Epithelial cell of proximal tubule (primary cell): ENCODE measurements at regions not wholly inside any gene's neighbourhood (a gene's known extent, or its start where the extent isn't known, plus 50 kb on each side); places are given as distances from the start of the nearest gene placed in this dataset.

Experiments
- DNase-seq: peaks from one replicate; pipeline ENCODE4 v3.0.0-alpha.2; 2011; ENCODE audit warnings: low read depth
- H3K4me3 ChIP-seq: 2 replicates; pipeline ENCODE4 v1.5.1; 2011; ENCODE audit warnings: low read depth, mild to moderate bottlenecking, low read length
- TF ChIP-seq, protein P1 (sequence below): conservative IDR thresholded peaks from 2 replicates; pipeline ENCODE4 v1.5.1; 2012; ENCODE audit warnings: low read depth, mild to moderate bottlenecking, low read length

GRCh38 chr5:165185716-165186115 is 1680.3 kb downstream of the MAT2B start:
- no peak overlapping the region for H3K4me3 ChIP-seq
- TF ChIP-seq, protein P1, sequence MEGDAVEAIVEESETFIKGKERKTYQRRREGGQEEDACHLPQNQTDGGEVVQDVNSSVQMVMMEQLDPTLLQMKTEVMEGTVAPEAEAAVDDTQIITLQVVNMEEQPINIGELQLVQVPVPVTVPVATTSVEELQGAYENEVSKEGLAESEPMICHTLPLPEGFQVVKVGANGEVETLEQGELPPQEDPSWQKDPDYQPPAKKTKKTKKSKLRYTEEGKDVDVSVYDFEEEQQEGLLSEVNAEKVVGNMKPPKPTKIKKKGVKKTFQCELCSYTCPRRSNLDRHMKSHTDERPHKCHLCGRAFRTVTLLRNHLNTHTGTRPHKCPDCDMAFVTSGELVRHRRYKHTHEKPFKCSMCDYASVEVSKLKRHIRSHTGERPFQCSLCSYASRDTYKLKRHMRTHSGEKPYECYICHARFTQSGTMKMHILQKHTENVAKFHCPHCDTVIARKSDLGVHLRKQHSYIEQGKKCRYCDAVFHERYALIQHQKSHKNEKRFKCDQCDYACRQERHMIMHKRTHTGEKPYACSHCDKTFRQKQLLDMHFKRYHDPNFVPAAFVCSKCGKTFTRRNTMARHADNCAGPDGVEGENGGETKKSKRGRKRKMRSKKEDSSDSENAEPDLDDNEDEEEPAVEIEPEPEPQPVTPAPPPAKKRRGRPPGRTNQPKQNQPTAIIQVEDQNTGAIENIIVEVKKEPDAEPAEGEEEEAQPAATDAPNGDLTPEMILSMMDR = no peak
- no peak for DNase-seq

DNA sequence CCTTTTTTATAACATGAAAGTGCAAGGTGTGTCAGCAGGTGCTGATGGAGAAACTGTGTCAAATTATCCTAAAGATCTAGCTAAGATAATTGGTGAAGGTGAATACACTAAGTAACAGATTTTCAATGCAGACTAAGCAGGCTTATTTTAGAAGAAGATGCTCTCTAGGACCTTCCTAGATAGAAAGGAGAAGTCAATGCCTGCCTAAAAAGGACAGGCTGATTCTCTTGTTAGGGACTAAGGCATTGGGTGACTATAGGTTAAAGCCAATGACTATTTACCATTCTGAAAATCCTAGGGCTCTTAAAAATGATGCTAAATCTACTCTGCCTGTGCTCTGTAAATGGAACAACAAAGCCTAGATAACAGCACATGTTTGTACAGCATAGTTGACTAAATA is 1682.4 kb downstream of the MAT2B start:
- TF ChIP-seq, protein P1 = no peak
- no peak for DNase-seq
- no peak overlapping the region for H3K4me3 ChIP-seq

- TF ChIP-seq, protein P1 = no peak
- H3K4me3 ChIP-seq = no peak overlapping the region
- no peak for DNase-seq
Observed at GRCh38 chr5:165188556-165189175, 1683.2 kb downstream of the MAT2B start.

DNA sequence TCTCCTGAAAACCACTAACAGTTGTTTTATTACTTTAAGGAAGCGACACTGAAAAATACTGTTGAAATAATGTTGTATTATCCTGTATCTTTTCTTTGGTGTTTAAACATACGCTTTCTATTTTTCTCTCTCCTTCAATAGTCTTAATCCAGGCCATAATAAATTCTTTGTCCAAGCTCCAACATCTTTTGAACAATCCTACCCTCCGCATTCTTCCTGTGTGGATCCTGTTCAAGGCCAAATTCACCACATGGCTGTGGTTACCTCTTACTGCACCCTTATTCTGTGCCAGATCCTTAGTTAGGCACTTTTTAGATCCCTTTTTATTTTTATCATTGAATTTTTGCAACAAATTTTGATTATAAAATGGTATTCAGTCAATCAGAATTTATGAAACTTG is 1691.5 kb downstream of the MAT2B start:
- TF ChIP-seq, protein P1 = no peak
- H3K4me3 ChIP-seq = no peak overlapping the region
- no peak for DNase-seq

GRCh38 chr5:165201369-165201768 is 1696.0 kb downstream of the MAT2B start:
- no peak overlapping the region for H3K4me3 ChIP-seq
- TF ChIP-seq, protein P1 = no peak
- no peak for DNase-seq

DNA sequence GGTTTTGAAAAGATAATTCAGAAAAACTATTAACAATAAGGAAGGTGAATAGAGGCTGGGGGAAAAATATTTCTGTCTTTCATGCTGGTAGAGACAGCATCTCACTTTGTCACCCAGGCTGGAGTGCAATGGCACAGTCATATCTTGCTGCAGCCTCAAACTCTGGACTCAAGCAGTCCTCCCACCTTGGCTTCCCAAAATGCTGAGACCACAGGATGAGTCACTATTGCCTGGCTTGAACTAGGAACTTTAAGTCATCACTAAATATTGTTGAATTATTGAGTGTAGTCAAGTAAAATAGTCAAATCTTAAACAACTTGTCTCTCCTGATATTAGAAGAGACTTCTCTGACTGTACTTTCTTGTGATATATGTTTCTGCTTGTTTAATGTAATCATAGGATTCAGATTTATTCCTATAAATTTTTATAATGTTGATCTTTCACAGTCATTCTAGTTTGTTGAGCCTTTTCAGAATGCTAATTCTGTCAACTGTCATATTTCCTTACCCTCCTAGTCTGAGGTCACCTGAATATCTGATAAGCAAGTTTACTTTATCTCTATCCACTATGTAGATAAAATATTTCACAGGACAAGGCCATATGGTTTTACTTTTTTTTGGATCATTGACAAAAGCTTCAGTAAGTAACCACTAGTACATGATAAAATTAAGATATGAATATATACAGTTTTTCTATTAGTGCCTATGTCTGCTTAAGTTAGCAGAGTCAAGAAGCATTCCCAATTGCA is 1696.5 kb downstream of the MAT2B start:
- TF ChIP-seq, protein P1 = no peak
- no peak for DNase-seq
- H3K4me3 ChIP-seq = no peak overlapping the region

GRCh38 chr5:165202519-165202910 is 1697.1 kb downstream of the MAT2B start:
- DNase-seq = no peak
- H3K4me3 ChIP-seq = no peak overlapping the region
- TF ChIP-seq, protein P1 = no peak
